HG02623 (cell line): ENCODE measurements at regions not wholly inside any gene's neighbourhood (a gene's known extent, or its start where the extent isn't known, plus 50 kb on each side); places are given as distances from the start of the nearest gene placed in this dataset.
"Not testable (repeated sequence)": the region's sequence is repeated elsewhere in the genome, so short reads cannot be mapped to it uniquely, and the experiment has no call there.

Experiments used
- ATAC-seq: cut with Tn5 transposase; IDR thresholded peaks from one replicate; pipeline ENCODE4 v1.9.1; 2021; ENCODE audit warnings: moderate library complexity; ENCODE audit not compliant: unreplicated experiment

- no peak for ATAC-seq
These were observed 99.7 kb upstream of the KIF2A start for GRCh38 chr5:62206150-62206829.

GRCh38 chr5:62208218-62208852 is 97.7 kb upstream of the KIF2A start:
- no peak for ATAC-seq

- no peak for ATAC-seq
These were observed 94.6 kb upstream of the KIF2A start for GRCh38 chr5:62211405-62211804.

GRCh38 chr5:62212648-62213047 is 93.4 kb upstream of the KIF2A start:
- ATAC-seq, result no peak

- ATAC-seq, result no peak
These were observed 91.3 kb upstream of the KIF2A start for GRCh38 chr5:62214701-62215100.

GRCh38 chr5:62216603-62217002 is 89.4 kb upstream of the KIF2A start:
- ATAC-seq, result not testable (repeated sequence)

GRCh38 chr5:62217095-62217494 is 88.9 kb upstream of the KIF2A start:
- ATAC-seq, result not testable (repeated sequence)

- not testable (repeated sequence) for ATAC-seq
These were observed 87.1 kb upstream of the KIF2A start for GRCh38 chr5:62218860-62219259.

- not testable (repeated sequence) for ATAC-seq
These were observed 84.1 kb upstream of the KIF2A start for GRCh38 chr5:62221881-62222280.

- not testable (repeated sequence) for ATAC-seq
These were observed 83.7 kb upstream of the KIF2A start for GRCh38 chr5:62222305-62222704.

- ATAC-seq, result peak; percentile 96
These were observed 82.7 kb upstream of the KIF2A start for GRCh38 chr5:62223312-62223670.

GRCh38 chr5:62224987-62225601 is 80.9 kb upstream of the KIF2A start:
- not testable (repeated sequence) for ATAC-seq

GRCh38 chr5:62230876-62231388 is 75.1 kb upstream of the KIF2A start:
- not testable (repeated sequence) for ATAC-seq

GRCh38 chr5:62231576-62231975 is 74.4 kb upstream of the KIF2A start:
- ATAC-seq, result no peak

GRCh38 chr5:62232218-62232617 is 73.8 kb upstream of the KIF2A start:
- ATAC-seq, result not testable (repeated sequence)

GRCh38 chr5:62233083-62234046 is 72.6 kb upstream of the KIF2A start:
- peak; percentile 44 for ATAC-seq

GRCh38 chr5:62236593-62236992 is 69.4 kb upstream of the KIF2A start:
- peak; percentile 42 for ATAC-seq

GRCh38 chr5:62237944-62238343 is 68.1 kb upstream of the KIF2A start:
- ATAC-seq, result not testable (repeated sequence)

GRCh38 chr5:62238584-62238983 is 67.4 kb upstream of the KIF2A start:
- not testable (repeated sequence) for ATAC-seq

- not testable (repeated sequence) for ATAC-seq
These were observed 65.5 kb upstream of the KIF2A start for GRCh38 chr5:62240494-62240893.

GRCh38 chr5:62242000-62242399 is 64.0 kb upstream of the KIF2A start:
- ATAC-seq, result not testable (repeated sequence)
